NCI-H2107 treated with DMSO at 0.1 percent for 48 hours (cell line): ENCODE measurements at regions not wholly inside any gene's neighbourhood (a gene's known extent, or its start where the extent isn't known, plus 50 kb on each side); places are given as distances from the start of the nearest gene placed in this dataset.
A peak's percentile ranks its signal among the peaks of the same experiment; 100 is the strongest.
"Not testable (repeated sequence)": the region's sequence is repeated elsewhere in the genome, so short reads cannot be mapped to it uniquely, and the experiment has no call there.

Experiments used
- DNase-seq: peaks from one replicate; lab custom pipeline; 2025; ENCODE audit not compliant: unreplicated experiment; lab: John Stamatoyannopoulos, UW

GRCh38 chr20:30506100-30506499 is 751.4 kb upstream of the DEFB115 start:
- DNase-seq, result no peak

DNA sequence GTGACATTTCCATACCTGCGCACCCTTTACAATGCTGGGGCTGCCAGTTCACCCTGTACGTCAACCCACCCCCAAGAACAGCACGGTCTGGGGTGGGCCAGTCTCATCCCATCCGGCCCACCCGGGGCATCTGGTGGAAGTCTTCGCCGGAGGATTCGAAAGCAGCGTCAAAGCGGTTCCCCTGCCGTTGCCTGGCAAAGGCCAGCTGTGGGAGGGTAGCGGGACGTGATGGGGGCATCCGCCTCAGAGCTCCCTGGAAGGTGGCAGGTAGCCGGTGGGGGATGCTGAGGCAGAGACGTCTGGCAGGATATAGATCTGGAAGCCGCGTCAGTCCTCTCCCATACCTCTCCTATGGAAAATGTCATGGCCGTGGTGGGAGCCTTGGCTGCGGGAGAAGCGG is 749.1 kb upstream of the DEFB115 start:
- not testable (repeated sequence) for DNase-seq

- no peak for DNase-seq
Measured at GRCh38 chr20:30511322-30512030, 746.0 kb upstream of the DEFB115 start.

- DNase-seq, result no peak
Measured at GRCh38 chr20:30513050-30513628, 744.3 kb upstream of the DEFB115 start.

DNA sequence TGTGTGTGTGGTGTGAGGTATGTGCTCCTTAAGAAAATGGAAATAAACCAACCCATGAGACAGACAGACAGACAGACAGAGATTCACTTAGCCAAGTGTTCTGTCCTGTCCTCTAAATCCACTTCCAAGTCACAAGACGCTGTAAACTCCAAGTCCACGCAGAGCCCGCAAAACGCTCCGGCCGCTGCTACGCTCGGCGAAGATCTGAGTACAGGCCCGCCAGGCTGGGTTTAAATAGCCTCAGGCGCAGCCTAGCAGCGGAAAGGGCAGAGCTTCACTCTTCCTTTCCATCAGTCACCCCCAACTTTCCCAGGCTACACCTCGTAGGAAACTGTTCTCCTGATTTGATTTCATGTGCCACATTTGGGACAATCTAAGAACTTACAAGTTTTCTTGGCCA is 741.5 kb upstream of the DEFB115 start:
- not testable (repeated sequence) for DNase-seq

DNA sequence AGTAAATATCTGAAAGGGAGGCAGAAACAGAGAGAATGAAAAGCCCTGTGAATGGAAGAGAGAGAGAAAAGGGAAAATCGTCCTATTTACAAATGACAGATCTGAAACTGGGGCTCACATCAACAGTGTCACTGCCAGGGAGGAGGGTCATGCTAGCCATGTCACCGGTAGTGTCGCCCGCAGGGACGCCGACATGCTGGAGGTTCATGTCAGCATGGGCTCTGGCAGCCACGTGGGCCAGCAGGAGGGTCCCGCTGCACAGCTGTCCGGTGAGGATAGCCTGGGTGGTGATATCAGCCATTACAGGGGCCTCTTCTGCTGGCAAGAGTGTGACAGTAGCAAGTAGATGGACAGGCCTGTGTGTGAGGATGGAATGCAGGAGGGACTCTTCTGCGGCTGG is 738.6 kb upstream of the DEFB115 start:
- DNase-seq, result not testable (repeated sequence)

DNA sequence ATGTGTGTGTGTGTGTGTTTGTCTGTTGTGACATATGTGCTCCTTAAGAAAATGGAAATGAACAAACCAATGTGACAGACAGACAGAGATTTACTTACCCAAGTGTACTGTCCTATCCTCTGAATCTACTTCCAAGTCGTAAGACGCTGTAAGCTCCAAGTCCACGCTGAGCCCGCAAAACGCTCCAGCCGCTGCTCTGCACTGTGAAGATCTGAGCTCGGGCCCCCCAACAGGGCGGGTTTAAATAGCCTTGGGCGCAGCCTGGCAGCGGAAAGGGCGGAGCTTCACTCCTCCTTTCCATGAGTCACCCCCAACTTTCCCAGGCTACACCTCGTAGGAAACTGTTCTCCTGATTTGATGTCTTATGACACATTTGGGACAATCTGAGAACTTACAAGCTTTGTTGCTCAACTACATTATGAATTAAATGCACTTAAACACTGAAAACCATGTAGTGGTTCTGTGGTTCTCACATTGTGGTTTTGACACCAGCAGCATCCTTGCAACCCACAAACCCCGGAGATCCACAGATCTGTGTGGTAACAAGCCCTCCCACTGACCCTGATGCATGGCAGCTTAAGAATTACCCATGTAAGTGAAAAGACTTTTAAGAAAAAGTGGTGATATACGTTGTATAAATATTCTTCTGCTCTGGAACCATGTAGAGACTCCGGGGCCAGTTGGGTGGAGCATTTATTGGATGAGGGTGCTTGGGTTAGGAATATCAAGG is 735.6 kb upstream of the DEFB115 start:
- DNase-seq, result not testable (repeated sequence)

GRCh38 chr20:30524155-30524554 is 733.3 kb upstream of the DEFB115 start:
- not testable (repeated sequence) for DNase-seq

DNA sequence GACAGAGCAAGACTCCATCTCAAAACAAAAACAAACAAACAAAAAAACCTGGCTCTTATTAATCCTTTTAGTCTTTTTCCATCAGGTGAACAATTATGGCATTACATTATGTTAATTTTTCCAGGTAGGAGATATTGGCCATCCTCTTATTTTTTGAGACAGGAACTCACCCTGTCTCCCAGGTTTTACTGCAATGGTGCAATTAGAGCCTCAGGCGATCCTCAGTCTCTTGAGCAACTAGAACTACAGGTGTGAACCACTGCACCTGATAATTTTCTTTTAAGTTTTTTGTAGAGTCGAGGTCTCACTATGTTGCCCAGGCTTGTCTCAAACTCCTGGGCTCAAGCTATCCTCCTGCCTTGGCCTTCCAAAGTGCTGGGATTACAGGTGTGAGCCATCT is 732.7 kb upstream of the DEFB115 start:
- DNase-seq, result not testable (repeated sequence)

DNA sequence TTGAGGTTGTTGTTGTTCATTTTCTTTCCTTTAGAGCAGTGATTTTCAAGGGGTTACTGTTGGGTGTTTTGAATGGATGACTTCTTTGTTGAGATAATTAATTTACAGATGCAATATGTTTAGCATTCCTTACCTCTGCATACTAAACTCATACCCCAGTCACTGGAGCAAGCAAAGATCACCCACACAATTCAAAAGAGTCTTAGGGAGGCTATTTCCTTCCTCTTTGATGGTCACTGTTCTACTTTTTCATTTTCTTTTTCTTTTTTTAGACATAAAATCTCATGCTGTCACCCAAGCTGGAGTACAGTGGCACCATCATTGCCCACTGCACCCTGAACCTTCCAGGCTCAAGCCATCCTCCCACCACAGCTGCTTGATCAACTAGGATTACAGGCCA is 723.8 kb upstream of the DEFB115 start:
- not testable (repeated sequence) for DNase-seq

DNA sequence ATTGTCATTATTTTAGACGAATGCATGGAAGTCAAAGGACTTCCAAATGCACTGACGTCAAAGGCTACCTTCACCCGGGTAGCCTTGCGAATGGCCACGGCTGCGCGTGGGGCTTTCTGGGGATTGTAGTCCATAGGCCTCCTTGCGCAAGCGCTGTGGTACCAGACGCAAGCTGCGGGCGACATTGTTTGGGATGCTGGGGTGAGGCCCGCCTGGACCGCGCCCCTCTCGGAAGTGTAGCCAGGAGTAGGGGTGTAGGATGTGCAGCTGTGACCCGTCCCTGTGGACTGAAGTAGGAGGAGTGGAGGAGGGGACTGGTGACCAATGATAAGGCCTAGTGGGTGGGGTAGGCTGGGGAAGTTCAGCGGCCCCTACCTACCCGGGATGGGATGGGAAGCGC is 720.0 kb upstream of the DEFB115 start:
- DNase-seq, result not testable (repeated sequence)

GRCh38 chr20:30540330-30541069 is 717.0 kb upstream of the DEFB115 start:
- DNase-seq, result not testable (repeated sequence)

GRCh38 chr20:30551236-30551635 is 706.2 kb upstream of the DEFB115 start:
- DNase-seq, result not testable (repeated sequence)

- not testable (repeated sequence) for DNase-seq
Measured at GRCh38 chr20:30556797-30557196, 700.7 kb upstream of the DEFB115 start.

DNA sequence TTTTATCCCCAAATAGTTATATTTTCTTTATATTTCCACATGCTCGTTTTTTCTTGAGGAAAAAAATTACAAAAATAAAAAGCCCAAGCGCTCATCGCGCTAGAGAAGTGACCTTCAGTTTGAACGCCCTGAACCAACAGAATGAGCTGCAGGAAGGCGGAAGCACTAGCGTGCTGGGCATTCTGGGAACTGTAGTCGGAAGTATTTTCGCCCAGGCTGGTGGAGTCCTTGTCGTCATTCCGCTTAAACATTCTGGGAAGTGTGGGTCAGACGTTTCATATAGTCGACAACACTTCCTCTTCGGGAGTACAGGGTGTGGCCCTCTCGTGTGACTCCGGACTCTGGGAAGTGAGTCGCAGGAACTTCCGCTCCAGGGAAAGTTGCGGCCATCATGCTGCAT is 692.4 kb upstream of the DEFB115 start:
- DNase-seq, result not testable (repeated sequence)

- not testable (repeated sequence) for DNase-seq
Measured at GRCh38 chr20:30569867-30570266, 687.6 kb upstream of the DEFB115 start.

GRCh38 chr20:30570622-30571021 is 686.8 kb upstream of the DEFB115 start:
- not testable (repeated sequence) for DNase-seq

- not testable (repeated sequence) for DNase-seq
Measured at GRCh38 chr20:30574337-30574736, 683.1 kb upstream of the DEFB115 start.

DNA sequence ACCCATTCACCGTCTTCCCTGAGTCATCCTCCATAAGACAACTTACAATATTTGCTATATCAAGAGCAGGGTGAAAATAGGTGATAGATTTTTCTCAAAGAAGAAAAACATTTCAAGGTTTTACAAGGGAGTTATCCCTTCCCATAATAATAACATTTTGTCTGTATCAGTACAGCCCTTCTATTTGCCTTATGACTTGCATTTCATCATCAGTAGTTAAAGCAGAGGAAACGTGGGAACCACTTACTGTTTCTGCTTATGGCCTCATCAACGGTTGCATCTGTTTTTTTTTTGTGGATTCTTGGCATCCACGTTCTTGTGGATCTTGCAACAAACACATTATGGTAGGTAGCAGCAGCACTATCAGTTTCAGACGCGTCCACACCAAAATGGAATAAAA is 678.4 kb upstream of the DEFB115 start:
- not testable (repeated sequence) for DNase-seq

- DNase-seq, result peak; percentile 29
Measured at GRCh38 chr20:30579824-30580438, 677.5 kb upstream of the DEFB115 start.

- not testable (repeated sequence) for DNase-seq
Measured at GRCh38 chr20:30581839-30582238, 675.6 kb upstream of the DEFB115 start.
